ENCODE measurements at regions not wholly inside any gene's neighbourhood (a gene's known extent, or its start where the extent isn't known, plus 50 kb on each side); places are given as distances from the start of the nearest gene placed in this dataset.

DNA sequence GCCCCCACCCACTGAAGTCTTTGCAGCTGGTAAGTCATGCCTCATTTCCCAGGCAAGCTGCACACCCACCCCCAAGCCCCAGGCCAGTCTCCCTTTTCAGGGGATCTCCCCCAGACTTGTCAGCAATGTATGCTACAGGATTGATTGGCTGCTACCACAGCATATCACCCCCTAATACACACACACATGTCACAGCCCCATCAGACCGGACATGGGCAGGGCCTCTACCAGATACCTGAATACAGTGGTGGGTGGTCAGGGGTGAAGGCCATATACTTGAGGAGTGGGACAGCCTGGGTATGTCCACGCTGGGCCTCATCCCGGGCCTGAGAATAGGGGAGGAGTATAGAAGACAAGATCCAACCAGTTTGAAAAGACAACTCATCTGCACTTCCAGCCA lies 63.4 kb upstream of the ARAP3 start:
- no peak for DNase-seq

DNA sequence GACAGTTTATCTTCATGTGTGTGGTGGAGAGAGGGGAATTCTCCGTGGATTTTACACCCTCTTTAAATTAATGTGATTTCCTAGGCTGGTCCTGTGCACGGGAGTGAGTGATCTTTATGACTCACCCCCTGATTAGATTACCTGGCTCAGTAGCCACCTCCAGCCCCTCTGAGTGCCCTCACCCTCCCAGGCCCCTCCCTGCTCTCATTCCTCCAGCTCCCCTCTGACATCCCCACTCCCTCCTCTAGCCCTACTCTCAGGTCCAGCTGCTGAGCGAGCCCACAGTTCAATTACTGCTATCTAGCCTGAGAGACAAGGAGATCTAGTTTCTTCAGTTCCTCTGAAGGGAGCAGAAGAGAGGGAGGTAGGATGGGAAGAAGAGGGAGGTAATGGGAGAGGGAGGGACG lies 61.8 kb upstream of the ARAP3 start:
- no peak for DNase-seq

DNA sequence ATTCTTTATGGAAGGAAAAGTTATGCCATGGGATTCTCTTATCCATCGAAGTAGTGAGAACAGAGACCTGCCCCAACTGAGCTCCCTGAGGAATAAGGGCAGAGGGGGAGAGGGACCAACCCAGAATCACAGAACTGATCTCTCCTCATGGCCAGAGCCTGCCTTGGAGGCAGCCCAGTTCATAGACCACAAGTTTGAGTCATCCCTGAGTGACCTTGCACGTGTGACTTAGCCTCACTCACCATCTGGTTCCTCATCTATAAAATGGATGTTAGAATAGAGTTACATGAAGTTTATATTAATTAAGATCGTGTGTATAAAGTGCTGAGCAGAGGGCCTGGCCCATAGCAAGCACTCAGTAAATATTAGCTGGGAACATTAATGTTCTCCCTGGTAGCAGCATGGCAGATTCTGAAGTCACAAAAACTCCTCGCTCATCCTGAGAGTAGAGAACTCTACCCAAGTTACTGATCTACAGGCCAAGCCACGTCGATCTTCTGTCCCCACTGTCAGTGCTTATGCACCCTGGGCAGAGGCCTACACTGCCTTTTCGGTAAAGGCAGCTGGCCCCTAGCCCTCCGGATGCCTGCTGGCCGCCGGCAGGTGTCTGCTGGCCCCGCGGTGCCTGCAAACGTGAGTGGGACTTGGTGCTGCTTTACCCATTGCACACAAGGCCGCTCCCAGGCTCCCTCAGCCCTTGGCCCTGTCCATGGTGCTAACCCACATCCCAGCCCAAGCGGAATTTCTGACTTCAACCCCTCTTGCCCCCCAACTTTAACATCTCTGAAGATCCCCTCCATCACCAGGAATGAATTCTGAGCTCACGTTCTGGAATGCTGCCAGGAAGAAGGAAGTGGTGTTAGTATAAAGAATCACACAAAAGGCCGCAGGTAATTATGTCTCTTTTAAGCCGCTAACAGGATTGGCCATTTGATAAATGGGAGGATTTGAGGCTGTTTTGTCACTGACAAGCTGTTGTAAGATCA lies 61.1 kb upstream of the ARAP3 start:
- DNase-seq, result peak; percentile 24

- DNase-seq, result no peak
Measured at GRCh38 chr5:141742144-141742543, 60.1 kb upstream of the ARAP3 start.

DNA sequence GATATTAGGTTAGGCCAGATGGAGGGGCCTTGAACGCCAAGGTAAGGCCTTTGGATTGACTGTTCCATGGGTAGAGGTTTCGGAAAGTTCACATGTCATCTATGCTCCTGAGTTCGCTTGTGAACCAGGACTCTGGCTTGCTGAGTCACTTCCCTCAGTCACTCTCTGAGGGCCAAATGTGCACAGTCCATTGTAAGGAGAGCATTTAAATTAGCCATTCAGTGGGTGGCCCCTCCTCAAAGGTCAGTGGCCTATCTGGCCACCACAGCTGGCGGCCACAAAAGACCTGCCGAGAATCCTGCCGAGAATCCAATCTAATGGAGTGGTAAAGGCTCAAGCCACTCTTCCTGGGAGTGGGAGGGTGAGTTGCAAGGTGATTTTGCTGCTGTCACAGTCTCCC lies 58.9 kb upstream of the ARAP3 start:
- DNase-seq, result no peak

DNA sequence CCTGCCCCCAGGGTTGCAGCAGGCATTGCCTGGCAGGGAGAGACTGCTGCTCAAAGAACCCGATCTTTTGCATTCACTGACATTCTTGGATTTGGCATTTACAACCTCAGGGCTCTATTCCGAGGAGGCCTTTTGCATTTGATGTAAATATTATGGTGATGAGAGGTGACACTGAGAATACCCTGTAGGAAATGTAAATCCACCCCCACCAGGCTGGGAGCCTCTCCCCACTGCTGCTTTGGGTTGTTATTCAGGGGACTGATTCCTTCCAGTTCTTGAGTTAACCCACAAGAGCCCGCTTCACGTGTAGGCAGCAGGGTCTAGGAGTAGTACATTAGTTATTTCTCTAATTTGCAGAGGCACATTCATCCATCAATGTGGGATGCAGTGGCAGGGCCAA lies 55.5 kb upstream of the ARAP3 start:
- DNase-seq, result no peak

- DNase-seq, result no peak
Measured at GRCh38 chr5:141735823-141736222, 53.8 kb upstream of the ARAP3 start.

DNA sequence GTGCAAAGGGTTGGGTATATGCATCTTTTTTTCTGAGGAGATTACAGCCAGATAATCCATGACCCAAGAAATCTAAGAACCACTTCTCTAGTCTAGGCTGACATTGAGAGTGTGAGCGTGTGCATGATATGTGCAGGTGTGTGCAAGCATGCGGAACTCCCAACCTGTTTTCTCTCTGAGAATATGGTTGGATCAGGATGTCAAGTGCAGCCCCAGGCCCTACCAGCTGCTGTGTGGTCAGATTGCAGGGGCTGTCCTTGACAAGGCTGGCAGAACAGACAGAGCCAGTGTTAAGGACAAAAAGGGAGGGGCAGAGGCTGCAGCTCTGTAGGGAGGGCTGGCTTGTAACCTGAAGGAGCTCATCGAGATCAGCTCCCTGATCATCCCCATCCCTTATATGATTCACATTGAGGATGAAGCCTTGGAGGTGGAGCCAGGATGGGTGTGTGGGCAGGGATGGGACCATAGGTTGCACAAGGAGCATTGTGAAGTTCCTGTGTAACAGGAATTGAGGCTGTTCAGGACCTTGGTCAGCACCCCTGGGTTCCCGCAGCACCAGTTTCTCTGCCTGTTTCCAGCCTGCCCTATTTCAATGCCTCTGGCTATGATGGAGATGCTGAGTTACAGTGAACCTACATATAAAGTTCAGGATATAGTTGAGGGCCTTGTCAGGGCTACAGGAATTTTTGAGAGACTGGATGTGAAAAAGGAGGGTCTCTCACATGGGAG lies 52.6 kb upstream of the ARAP3 start:
- peak; percentile 69 for DNase-seq

GRCh38 chr5:141733198-141733597 lies 51.2 kb upstream of the ARAP3 start:
- no peak for DNase-seq

DNA sequence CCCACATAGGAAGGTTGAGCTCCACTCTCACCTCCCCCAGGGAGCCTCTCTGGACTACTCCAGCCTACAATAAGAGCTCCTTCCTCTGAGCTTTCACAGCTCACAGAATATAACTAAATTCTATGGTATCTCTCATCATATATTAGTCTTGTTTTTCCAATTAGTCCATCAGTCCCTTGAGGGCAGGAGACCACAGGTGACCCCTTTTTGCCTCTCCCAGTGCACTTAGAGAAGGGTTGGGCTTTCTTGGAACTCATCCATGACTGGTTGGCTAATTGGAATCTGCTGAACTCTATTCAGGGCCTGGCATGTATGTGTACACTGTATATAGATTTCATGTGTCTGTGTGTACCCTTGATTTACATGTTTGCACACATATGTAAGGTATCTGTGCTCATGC lies 50.4 kb upstream of the ARAP3 start:
- no peak for DNase-seq

All from NCI-H510A treated with DMSO at 0.1 percent for 48 hours (cell line).